Spleen (tissue), 7 donors: ENCODE measurements at regions not wholly inside any gene's neighbourhood (a gene's known extent, or its start where the extent isn't known, plus 50 kb on each side); places are given as distances from the start of the nearest gene placed in this dataset.

ENCODE experiments used
- POLR2A ChIP-seq, 3 donors: fragments of 450-650 bp; IDR thresholded peaks; one replicate each; pipeline ENCODE4 v1.5.1; 2017; ENCODE audit warnings: antibody characterized with exemption in 3 of 3, mild to moderate bottlenecking in 1 of 3
- TF ChIP-seq, protein P1 (sequence below), 11 experiments: fragments of 200-600 bp in 7 of 11; fragments of 450-650 bp in 4 of 11; sonication (generic) in 4 of 11; IDR thresholded peaks in 8 of 11; conservative IDR thresholded peaks in 3 of 11; 1 replicate in 7 of 11; 2 replicates in 4 of 11; pipeline versions ENCODE4 v1.4.0 to v1.8.0; 2016 to 2021; ENCODE audit warnings: antibody characterized with exemption in 11 of 11, inconsistent platforms in 4 of 11, mild to moderate bottlenecking in 1 of 11
- donor health status: DM: no; HTN: no; CAD: no; lungs with moderate emphysema.
- donor health status: DM: no; HTN: no; CAD: no.
- donor health status: DM: no; HTN: no; CAD: no.

DNA sequence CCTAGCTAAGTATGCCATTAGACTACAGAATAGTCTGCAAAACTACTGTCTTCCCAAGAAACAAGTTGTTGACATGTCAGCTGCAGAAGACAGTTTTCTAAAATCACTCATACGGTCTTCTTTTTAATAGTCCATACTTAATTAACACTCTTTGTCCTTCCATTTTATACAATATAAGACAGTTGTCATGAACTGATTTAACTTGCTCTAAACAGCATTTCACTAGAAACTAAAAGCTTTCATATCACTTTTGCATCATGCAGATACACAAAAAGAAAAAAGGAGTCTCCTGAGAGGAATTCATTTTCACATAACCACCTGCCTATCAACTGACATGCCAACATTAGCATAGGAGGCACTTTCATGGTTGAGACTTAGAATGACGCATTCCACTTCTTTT lies 1159.6 kb upstream of the CHAC2 start:
- TF ChIP-seq, protein P1, sequence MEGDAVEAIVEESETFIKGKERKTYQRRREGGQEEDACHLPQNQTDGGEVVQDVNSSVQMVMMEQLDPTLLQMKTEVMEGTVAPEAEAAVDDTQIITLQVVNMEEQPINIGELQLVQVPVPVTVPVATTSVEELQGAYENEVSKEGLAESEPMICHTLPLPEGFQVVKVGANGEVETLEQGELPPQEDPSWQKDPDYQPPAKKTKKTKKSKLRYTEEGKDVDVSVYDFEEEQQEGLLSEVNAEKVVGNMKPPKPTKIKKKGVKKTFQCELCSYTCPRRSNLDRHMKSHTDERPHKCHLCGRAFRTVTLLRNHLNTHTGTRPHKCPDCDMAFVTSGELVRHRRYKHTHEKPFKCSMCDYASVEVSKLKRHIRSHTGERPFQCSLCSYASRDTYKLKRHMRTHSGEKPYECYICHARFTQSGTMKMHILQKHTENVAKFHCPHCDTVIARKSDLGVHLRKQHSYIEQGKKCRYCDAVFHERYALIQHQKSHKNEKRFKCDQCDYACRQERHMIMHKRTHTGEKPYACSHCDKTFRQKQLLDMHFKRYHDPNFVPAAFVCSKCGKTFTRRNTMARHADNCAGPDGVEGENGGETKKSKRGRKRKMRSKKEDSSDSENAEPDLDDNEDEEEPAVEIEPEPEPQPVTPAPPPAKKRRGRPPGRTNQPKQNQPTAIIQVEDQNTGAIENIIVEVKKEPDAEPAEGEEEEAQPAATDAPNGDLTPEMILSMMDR (IDR thresholded peaks at IDR 0.05 in 8 of 11, conservative IDR thresholded peaks at IDR 0.05 in 3 of 11) = no peak
- no peak for TF ChIP-seq POLR2A (IDR thresholded peaks at IDR 0.05)
